Mesendoderm (in vitro differentiated cells): ENCODE measurements at regions not wholly inside any gene's neighbourhood (a gene's known extent, or its start where the extent isn't known, plus 50 kb on each side); places are given as distances from the start of the nearest gene placed in this dataset.
"Not testable (repeated sequence)": the region's sequence is repeated elsewhere in the genome, so short reads cannot be mapped to it uniquely, and the experiment has no call there.

Experiments
- DNase-seq: peaks from one replicate; pipeline ENCODE4 v3.0.0; 2013
- H2AK5ac ChIP-seq: 2 replicates; pipeline ENCODE4 v1.6.1; 2013; ENCODE audit warnings: low read length, inconsistent platforms
- H2BK120ac ChIP-seq: 2 replicates; pipeline ENCODE4 v1.6.1; 2013; ENCODE audit warnings: low read depth, mild to moderate bottlenecking, low read length, moderate library complexity, mixed read lengths
- H2BK15ac ChIP-seq: replicated peaks from 2 replicates; pipeline ENCODE4 v1.6.1; 2013; ENCODE audit warnings: low read depth, mild to moderate bottlenecking, moderate library complexity
- H2BK5ac ChIP-seq: 2 replicates; pipeline ENCODE4 v1.6.1; 2013; ENCODE audit warnings: low read length, inconsistent platforms
- H3K18ac ChIP-seq: 2 replicates; pipeline ENCODE4 v1.6.1; 2013; ENCODE audit warnings: mild to moderate bottlenecking, low read length, mixed read lengths
- H3K23ac ChIP-seq: one replicate; pipeline ENCODE4 v1.6.1; 2013; ENCODE audit warnings: low read length
- H3K27ac ChIP-seq: 2 replicates; pipeline ENCODE4 v1.5.1; 2013; ENCODE audit warnings: low read depth, mild to moderate bottlenecking, inconsistent platforms, low read length, moderate library complexity
- H3K27me3 ChIP-seq: 2 replicates; pipeline ENCODE4 v1.6.1; 2013; ENCODE audit warnings: low read length, control low read depth, mild to moderate bottlenecking, inconsistent platforms; ENCODE audit not compliant: insufficient read depth, poor library complexity
- H3K36me3 ChIP-seq: 2 replicates; pipeline ENCODE4 v1.6.1; 2013; ENCODE audit warnings: low read length, inconsistent platforms; ENCODE audit not compliant: control insufficient read depth, insufficient read depth
- H3K4ac ChIP-seq: one replicate; pipeline ENCODE4 v1.6.1; 2013; ENCODE audit warnings: low read depth, mild to moderate bottlenecking, low read length, moderate library complexity
- H3K4me1 ChIP-seq: 2 replicates; pipeline ENCODE4 v1.6.1; 2013; ENCODE audit warnings: low read depth, low read length, inconsistent platforms; ENCODE audit not compliant: control insufficient read depth
- H3K4me2 ChIP-seq: 2 replicates; pipeline ENCODE4 v1.6.1; 2013; ENCODE audit warnings: low read length
- H3K4me3 ChIP-seq: 2 replicates; pipeline ENCODE4 v1.5.1; 2013; ENCODE audit warnings: mild to moderate bottlenecking, low read length
- H3K56ac ChIP-seq: one replicate; pipeline ENCODE4 v1.6.1; 2013; ENCODE audit warnings: low read length
- H3K79me1 ChIP-seq: 2 replicates; pipeline ENCODE4 v1.6.1; 2013; ENCODE audit warnings: low read length, inconsistent platforms
- H3K79me2 ChIP-seq: 2 replicates; pipeline ENCODE4 v1.6.1; 2013; ENCODE audit warnings: mild to moderate bottlenecking, low read length; ENCODE audit not compliant: control insufficient read depth, insufficient read depth
- H3K9ac ChIP-seq: 2 replicates; pipeline ENCODE4 v1.6.1; 2013; ENCODE audit warnings: low read length, inconsistent platforms
- H4K5ac ChIP-seq: one replicate; pipeline ENCODE4 v1.6.1; 2013; ENCODE audit warnings: low read length
- H4K8ac ChIP-seq: one replicate; pipeline ENCODE4 v1.6.1; 2013; ENCODE audit warnings: low read depth, mild to moderate bottlenecking, control low read depth, low read length, moderate library complexity
- WGBS: extraction: QIAGEN DNeasy Blood & Tissue Kit; methylation state at CpG from one replicate; pipeline ENCODE4 v1.1.7; 2013; ENCODE audit warnings: low lambda C conversion rate, missing lambda C conversion rate; ENCODE audit not compliant: insufficient coverage; ENCODE audit errors: extremely low coverage; 5-methylcytosine and 5-hydroxymethylcytosine counted together

GRCh38 chr6:15937602-15938001 is 191.3 kb upstream of the MYLIP start:
- no peak overlapping the region for H2BK15ac ChIP-seq
- no peak overlapping the region for H3K18ac ChIP-seq
- no peak overlapping the region for H2BK120ac ChIP-seq
- no peak overlapping the region for H2BK5ac ChIP-seq
- no peak overlapping the region for H4K8ac ChIP-seq
- H3K36me3 ChIP-seq: no peaks in the 10 kb centered on the region
- no peaks in the 10 kb centered on the region for H3K79me1 ChIP-seq
- H3K4me2 ChIP-seq: no peak overlapping the region
- no peak overlapping the region for H3K4ac ChIP-seq
- H3K23ac ChIP-seq: no peak overlapping the region
- no peak overlapping the region for H4K5ac ChIP-seq
- no peak overlapping the region for H3K4me3 ChIP-seq
- H3K4me1 ChIP-seq: no peaks in the 10 kb centered on the region
- DNase-seq: no peak
- H3K27me3 ChIP-seq: no peaks in the 10 kb centered on the region
- H3K79me2 ChIP-seq: no peaks in the 10 kb centered on the region
- no peak overlapping the region for H3K56ac ChIP-seq
- no CpG with 5 or more reads among the region's 3 CpGs for WGBS
- no peak overlapping the region for H3K27ac ChIP-seq
- H2AK5ac ChIP-seq: no peak overlapping the region
- no peak overlapping the region for H3K9ac ChIP-seq

- WGBS: no CpG with 5 or more reads among the region's 1 CpG
- Histone ChIP-seq H2AK5ac (no peak overlapping the region), H3K4ac (no peak overlapping the region), H2BK120ac (no peak overlapping the region), H3K9ac (no peak overlapping the region), H4K8ac (no peak overlapping the region), H3K36me3 (no peaks in the 10 kb centered on the region), H2BK5ac (no peak overlapping the region), H3K79me2 (no peaks in the 10 kb centered on the region), H2BK15ac (no peak overlapping the region), H3K79me1 (no peaks in the 10 kb centered on the region), H4K5ac (no peak overlapping the region), H3K27me3 (no peaks in the 10 kb centered on the region), H3K4me3 (no peak overlapping the region), H3K4me1 (no peaks in the 10 kb centered on the region), H3K18ac (no peak overlapping the region), H3K27ac (no peak overlapping the region), H3K23ac (no peak overlapping the region), H3K4me2 (no peak overlapping the region), H3K56ac (no peak overlapping the region)
- no peak for DNase-seq
Measured at GRCh38 chr6:15936503-15936902, 192.4 kb upstream of the MYLIP start.

DNA sequence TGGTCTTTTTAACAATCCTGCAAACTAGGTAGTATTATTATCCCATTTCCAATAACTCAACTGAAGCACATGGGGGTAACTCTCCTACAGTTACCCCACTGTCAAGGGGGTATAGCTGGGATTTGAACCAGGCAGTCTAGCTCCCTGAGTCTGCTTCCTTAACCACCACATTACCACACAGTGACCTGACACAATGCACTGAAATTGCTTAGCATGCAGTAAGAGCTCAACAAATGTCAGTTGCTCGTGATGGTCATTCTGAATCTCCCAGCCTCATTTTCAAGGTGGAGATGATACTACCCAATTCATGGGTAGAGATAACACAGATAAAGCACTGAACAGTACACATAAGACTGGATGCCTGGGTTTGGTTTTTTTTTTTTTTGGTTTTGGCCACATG is 193.2 kb upstream of the MYLIP start:
- Histone ChIP-seq H4K8ac (no peak overlapping the region), H2BK15ac (no peak overlapping the region), H3K18ac (no peak overlapping the region), H3K79me1 (no peaks in the 10 kb centered on the region), H2BK5ac (no peak overlapping the region), H4K5ac (no peak overlapping the region), H3K4ac (no peak overlapping the region), H3K4me2 (no peak overlapping the region), H2AK5ac (no peak overlapping the region), H3K27me3 (no peaks in the 10 kb centered on the region), H3K4me1 (no peaks in the 10 kb centered on the region), H3K56ac (no peak overlapping the region), H3K23ac (no peak overlapping the region), H3K36me3 (no peaks in the 10 kb centered on the region), H3K27ac (no peak overlapping the region), H3K79me2 (no peaks in the 10 kb centered on the region), H3K9ac (no peak overlapping the region), H2BK120ac (no peak overlapping the region), H3K4me3 (no peak overlapping the region)
- no CpG with 5 or more reads among the region's 1 CpG for WGBS
- no peak for DNase-seq

- not testable (repeated sequence) for H3K18ac ChIP-seq, H3K4me1 ChIP-seq, H3K4me2 ChIP-seq, H4K5ac ChIP-seq, H3K79me2 ChIP-seq, H3K79me1 ChIP-seq, H3K27me3 ChIP-seq, H3K23ac ChIP-seq, H2BK120ac ChIP-seq, H3K4me3 ChIP-seq, H2AK5ac ChIP-seq, H3K36me3 ChIP-seq, H3K56ac ChIP-seq, H3K4ac ChIP-seq, H3K27ac ChIP-seq, H2BK5ac ChIP-seq, H3K9ac ChIP-seq, H2BK15ac ChIP-seq, DNase-seq, H4K8ac ChIP-seq
- no CpG with 5 or more reads among the region's 6 CpGs for WGBS
Measured at GRCh38 chr6:15931697-15932096, 197.2 kb upstream of the MYLIP start.

DNA sequence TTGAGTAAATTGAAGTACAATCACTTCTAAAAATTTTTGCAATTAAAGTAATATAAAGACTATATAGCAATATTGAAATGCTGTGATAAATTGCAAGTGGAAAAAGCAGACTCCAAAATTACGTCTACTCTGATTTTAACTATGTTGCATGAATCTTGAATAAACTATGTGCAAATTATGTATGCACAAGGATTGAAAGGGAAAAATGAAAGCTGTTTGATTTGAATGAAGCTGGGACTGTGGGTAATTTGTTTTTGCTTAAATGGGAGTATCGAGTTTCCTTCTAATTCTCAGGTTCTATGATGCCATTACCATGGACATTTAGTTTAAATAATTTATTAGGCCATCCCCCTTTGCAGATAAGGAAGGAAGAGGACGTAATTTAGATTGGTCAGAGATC is 198.7 kb upstream of the MYLIP start:
- no peak overlapping the region for H3K56ac ChIP-seq
- no peak overlapping the region for H4K5ac ChIP-seq
- H3K79me2 ChIP-seq: no peaks in the 10 kb centered on the region
- no peaks in the 10 kb centered on the region for H3K4me1 ChIP-seq
- no peak overlapping the region for H4K8ac ChIP-seq
- no peaks in the 10 kb centered on the region for H3K79me1 ChIP-seq
- no peak overlapping the region for H3K4ac ChIP-seq
- no peak overlapping the region for H3K4me3 ChIP-seq
- no peak overlapping the region for H3K27ac ChIP-seq
- H2BK15ac ChIP-seq: no peak overlapping the region
- no peak overlapping the region for H3K23ac ChIP-seq
- H3K27me3 ChIP-seq: no peaks in the 10 kb centered on the region
- H2BK5ac ChIP-seq: no peak overlapping the region
- WGBS: no CpG with 5 or more reads among the region's 3 CpGs
- H3K4me2 ChIP-seq: no peak overlapping the region
- no peak overlapping the region for H3K9ac ChIP-seq
- no peak overlapping the region for H2AK5ac ChIP-seq
- H3K36me3 ChIP-seq: no peaks in the 10 kb centered on the region
- H3K18ac ChIP-seq: no peak overlapping the region
- DNase-seq: no peak
- no peak overlapping the region for H2BK120ac ChIP-seq

DNA sequence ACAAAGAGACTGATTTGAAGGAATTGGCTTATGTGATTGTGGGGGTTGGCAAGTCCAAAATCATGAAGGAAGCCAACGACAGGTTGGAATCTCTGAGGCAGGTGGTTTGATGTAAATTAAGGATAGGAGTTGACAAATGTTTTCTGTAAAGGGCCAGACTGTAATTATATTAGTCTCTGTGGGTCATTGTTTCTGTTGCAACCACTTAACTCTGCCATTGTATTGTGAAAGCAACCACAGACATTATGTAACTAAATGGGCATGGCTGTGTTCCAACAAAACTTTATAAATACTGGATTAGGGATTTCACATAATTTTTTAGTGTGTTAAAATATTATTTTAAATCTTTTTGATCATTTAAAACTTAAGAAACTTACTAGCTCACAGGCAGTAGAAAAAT is 199.2 kb upstream of the MYLIP start:
- Histone ChIP-seq H2AK5ac (no peak overlapping the region), H3K36me3 (no peaks in the 10 kb centered on the region), H2BK5ac (no peak overlapping the region), H3K4me1 (no peaks in the 10 kb centered on the region), H3K9ac (no peak overlapping the region), H2BK120ac (no peak overlapping the region), H3K4me3 (no peak overlapping the region), H3K4me2 (no peak overlapping the region), H3K23ac (no peak overlapping the region), H3K79me2 (no peaks in the 10 kb centered on the region), H3K4ac (no peak overlapping the region), H2BK15ac (no peak overlapping the region), H3K18ac (no peak overlapping the region), H3K27me3 (no peaks in the 10 kb centered on the region), H3K27ac (no peak overlapping the region), H4K5ac (no peak overlapping the region), H3K56ac (no peak overlapping the region), H4K8ac (no peak overlapping the region), H3K79me1 (no peaks in the 10 kb centered on the region)
- no peak for DNase-seq
- no CpG with 5 or more reads among the region's 1 CpG for WGBS
